Kidney (tissue), 13 donors: ENCODE measurements at regions not wholly inside any gene's neighbourhood (a gene's known extent, or its start where the extent isn't known, plus 50 kb on each side); places are given as distances from the start of the nearest gene placed in this dataset.

ENCODE experiments used
- DNase-seq, 5 donors: peaks; one replicate each; pipeline ENCODE4 v3.0.0-alpha.2; 2013 to 2020
- FAIRE-seq: peaks from 2 replicates; lab custom pipeline; 2012; peaks lifted over from hg19 to GRCh38; lab: Jason Lieb, UNC
- H3K27ac ChIP-seq, 2 donors: one replicate each; pipeline ENCODE4 v1.7.0; 2013; ENCODE audit warnings: low read depth in 2 of 2, low read length in 2 of 2, inconsistent platforms in 1 of 2
- H3K27me3 ChIP-seq: one replicate; pipeline ENCODE4 v1.7.1; 2013; ENCODE audit warnings: low read length, inconsistent platforms; ENCODE audit not compliant: control insufficient read depth, insufficient read depth
- H3K36me3 ChIP-seq, 3 donors: one replicate each; pipeline versions ENCODE4 v1.7.0 to v1.7.1; 2013; ENCODE audit warnings: low read length in 3 of 3, control low read depth in 1 of 3, inconsistent platforms in 1 of 3; ENCODE audit not compliant: insufficient read depth in 3 of 3, control insufficient read depth in 2 of 3
- H3K4me1 ChIP-seq, 3 donors: one replicate each; pipeline versions ENCODE4 v1.7.0 to v1.7.1; 2013; ENCODE audit warnings: low read length in 3 of 3, inconsistent platforms in 1 of 3, low read depth in 1 of 3; ENCODE audit not compliant: control insufficient read depth in 2 of 3, insufficient read depth in 2 of 3
- H3K4me3 ChIP-seq, 3 donors: one replicate each; pipeline versions ENCODE4 v1.7.0 to v1.8.1; 2013; ENCODE audit warnings: low read length in 3 of 3, control low read depth in 1 of 3, inconsistent platforms in 1 of 3
- H3K9ac ChIP-seq, 3 donors: one replicate each; pipeline versions ENCODE4 v1.7.0 to v1.7.1; 2013; ENCODE audit warnings: low read length in 3 of 3, control low read depth in 1 of 3, inconsistent platforms in 1 of 3
- H3K9me3 ChIP-seq, 3 donors: one replicate each; pipeline versions ENCODE4 v1.7.0 to v1.7.1; 2013; ENCODE audit warnings: low read length in 3 of 3, control low read depth in 1 of 3, inconsistent platforms in 1 of 3; ENCODE audit not compliant: control insufficient read depth in 2 of 3, insufficient read depth in 1 of 3
- CTCF ChIP-seq: IDR thresholded peaks from 3 replicates; pipeline ENCODE4 v1.5.1; 2012; ENCODE audit warnings: mild to moderate bottlenecking, moderate library complexity, borderline replicate concordance; ENCODE audit not compliant: insufficient read depth; ENCODE audit errors: extremely low read depth
- intact Hi-C: fragments of 100-400 bp; cut with DNase I; formaldehyde crosslinking; loops from one replicate; pipeline ENCODE4 v1.11.1; 2022
- donor health status: control.
- donor health status: control.
- donor health status: control.
- donor health status: control.
- donor health status: control.
- donor health status: DM: yes; HTN: yes; CAD: no.
- donor health status: Normal renal cell carcinoma (clear cell type).

- intact Hi-C loops, result no loop called here
- TF ChIP-seq CTCF, result no peak
Measured at GRCh38 chr1:115492880-115493279, 148.9 kb upstream of the VANGL1 start.

GRCh38 chr1:115492019-115492595 lies 149.7 kb upstream of the VANGL1 start:
- no peaks in the 10 kb centered on the region for H3K4me1 ChIP-seq
- H3K36me3 ChIP-seq, result no peaks in the 10 kb centered on the region
- H3K27me3 ChIP-seq, result no peaks in the 10 kb centered on the region
- H3K9me3 ChIP-seq, result no peaks in the 10 kb centered on the region
- H3K9ac ChIP-seq, result no peak overlapping the region
- no peak for TF ChIP-seq CTCF
- FAIRE-seq (no peak), DNase-seq (peak in 1 of 5 donors; percentile 3)
- intact Hi-C loops, result no loop called here
- no peak overlapping the region for H3K4me3 ChIP-seq
- no peak overlapping the region for H3K27ac ChIP-seq

More at GRCh38 chr1:115492880-115493279, 148.9 kb upstream of the VANGL1 start:
- H3K4me3 ChIP-seq, result no peak overlapping the region
- DNase-seq (peak in 1 of 5 donors; percentile 3), FAIRE-seq (no peak)
- H3K9ac ChIP-seq, result no peak overlapping the region
- no peaks in the 10 kb centered on the region for H3K4me1 ChIP-seq
- H3K9me3 ChIP-seq, result no peaks in the 10 kb centered on the region
- H3K27me3 ChIP-seq, result no peaks in the 10 kb centered on the region
- H3K36me3 ChIP-seq, result no peaks in the 10 kb centered on the region
- H3K27ac ChIP-seq, result no peak overlapping the region

GRCh38 chr1:115491298-115492018 lies 150.3 kb upstream of the VANGL1 start:
- intact Hi-C loops, result no loop called here
- Histone ChIP-seq H3K4me1 (no peaks in the 10 kb centered on the region), H3K36me3 (no peaks in the 10 kb centered on the region), H3K4me3 (no peak overlapping the region), H3K27ac (no peak overlapping the region), H3K27me3 (no peaks in the 10 kb centered on the region), H3K9me3 (no peaks in the 10 kb centered on the region), H3K9ac (no peak overlapping the region)
- FAIRE-seq, result no peak
- no peak for TF ChIP-seq CTCF
- DNase-seq, result peak in 1 of 5 donors; percentile 7
